ENCODE measurements at regions not wholly inside any gene's neighbourhood (a gene's known extent, or its start where the extent isn't known, plus 50 kb on each side); places are given as distances from the start of the nearest gene placed in this dataset.

DNA sequence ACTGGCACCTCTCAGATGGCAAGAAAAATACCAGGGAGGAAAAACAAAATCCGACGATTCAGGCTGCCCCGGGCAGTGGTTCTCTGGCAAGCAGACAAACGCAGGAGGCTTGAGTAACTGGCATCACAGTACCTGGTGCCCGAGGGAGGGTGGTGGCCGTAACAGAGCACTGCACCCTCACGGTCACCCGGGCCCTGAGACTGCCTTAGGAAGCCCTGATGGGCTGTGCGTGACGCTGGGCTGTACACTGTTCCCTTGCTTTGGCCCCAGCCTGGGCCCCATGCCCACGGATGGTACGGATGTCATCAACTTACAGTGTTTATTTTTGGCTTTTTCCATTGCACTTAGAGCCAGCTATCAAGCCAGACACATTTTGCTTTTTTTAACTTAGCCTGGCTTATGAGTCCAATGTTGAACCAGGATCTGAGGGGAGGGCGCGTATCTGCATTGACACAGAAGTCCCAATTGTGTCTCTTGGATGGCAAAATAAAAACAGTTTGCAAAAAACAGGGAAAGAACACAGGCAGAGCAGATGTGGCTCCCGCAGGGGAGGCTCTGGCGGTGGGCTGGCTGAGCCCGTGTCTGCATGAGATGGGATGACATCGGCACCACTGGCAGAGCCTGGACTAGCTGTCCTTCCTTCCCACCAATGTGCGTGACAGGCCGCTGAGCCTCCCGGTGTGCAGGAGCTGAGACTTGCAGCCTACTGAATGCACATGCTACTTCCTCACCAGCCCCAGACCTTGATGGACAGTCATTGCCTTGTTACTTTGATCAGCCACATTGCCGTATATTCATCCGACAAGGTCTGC is 287.7 kb downstream of the FOXL1 start:
- H3K4me3 ChIP-seq (ENCODE audit: low read depth, low read length), result no peak overlapping the region
- TF ChIP-seq, protein P1, sequence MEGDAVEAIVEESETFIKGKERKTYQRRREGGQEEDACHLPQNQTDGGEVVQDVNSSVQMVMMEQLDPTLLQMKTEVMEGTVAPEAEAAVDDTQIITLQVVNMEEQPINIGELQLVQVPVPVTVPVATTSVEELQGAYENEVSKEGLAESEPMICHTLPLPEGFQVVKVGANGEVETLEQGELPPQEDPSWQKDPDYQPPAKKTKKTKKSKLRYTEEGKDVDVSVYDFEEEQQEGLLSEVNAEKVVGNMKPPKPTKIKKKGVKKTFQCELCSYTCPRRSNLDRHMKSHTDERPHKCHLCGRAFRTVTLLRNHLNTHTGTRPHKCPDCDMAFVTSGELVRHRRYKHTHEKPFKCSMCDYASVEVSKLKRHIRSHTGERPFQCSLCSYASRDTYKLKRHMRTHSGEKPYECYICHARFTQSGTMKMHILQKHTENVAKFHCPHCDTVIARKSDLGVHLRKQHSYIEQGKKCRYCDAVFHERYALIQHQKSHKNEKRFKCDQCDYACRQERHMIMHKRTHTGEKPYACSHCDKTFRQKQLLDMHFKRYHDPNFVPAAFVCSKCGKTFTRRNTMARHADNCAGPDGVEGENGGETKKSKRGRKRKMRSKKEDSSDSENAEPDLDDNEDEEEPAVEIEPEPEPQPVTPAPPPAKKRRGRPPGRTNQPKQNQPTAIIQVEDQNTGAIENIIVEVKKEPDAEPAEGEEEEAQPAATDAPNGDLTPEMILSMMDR (IDR thresholded peaks at IDR 0.05; ENCODE audit: low read depth, low read length), result no peak

DNA sequence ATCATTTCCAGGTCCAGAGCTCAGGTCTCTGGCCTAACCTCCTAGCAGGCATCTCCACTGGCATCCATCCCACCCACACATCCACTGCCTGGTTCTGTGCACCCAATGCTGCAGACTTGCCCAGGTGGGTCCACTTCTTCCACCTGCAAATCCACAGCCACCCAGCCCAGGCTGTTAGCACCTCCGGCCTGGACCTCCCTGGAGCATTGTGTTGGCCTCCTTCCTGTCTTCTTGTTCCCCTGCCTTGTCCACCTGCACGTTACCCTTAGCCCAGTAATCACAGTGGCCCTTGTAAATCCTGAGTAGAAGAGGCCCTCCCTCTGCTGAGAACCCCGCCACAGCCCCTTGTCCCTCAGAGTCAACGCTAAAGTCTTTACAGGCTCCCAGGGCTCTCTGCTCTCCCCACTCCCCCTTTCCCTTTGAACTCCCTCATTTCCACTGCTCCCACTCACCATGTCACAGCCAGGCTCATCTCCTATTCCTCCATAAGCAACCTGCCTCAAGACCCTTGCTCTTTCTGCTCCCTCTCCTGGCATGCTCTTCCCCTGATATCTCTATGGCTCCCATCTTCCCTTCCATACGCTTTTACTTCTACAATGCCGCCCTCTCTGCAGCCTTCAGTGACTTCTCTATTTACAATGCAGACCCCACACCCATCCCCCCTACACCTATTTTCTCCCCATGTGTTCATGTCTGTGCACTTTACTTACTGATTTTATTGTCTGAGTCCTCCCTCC is 288.8 kb downstream of the FOXL1 start:
- TF ChIP-seq, protein P1 (IDR thresholded peaks at IDR 0.05; ENCODE audit: low read depth, low read length), result no peak

DNA sequence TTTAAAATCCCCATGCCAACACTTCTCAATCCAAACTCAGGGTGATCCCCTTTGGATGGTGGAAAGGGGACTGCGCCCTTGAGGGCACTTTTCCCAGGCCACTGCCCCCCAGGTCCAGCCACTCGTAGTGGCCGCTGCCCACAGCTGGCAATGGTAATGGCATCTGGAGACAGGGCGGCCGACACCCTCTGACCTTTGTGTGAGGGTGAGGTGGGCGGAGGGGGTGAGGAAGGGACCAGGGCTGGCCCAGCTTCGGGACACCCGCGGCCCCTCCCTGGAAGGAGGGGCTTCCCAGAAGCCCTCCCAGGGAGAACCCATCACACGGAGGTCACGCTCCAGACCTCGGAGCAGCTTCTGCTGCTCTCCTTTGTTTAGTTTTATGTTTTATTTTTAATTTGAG is 289.7 kb downstream of the FOXL1 start:
- no peak overlapping the region for H3K4me3 ChIP-seq (ENCODE audit: low read depth, low read length)
- TF ChIP-seq, protein P1 (IDR thresholded peaks at IDR 0.05; ENCODE audit: low read depth, low read length), result no peak

More for the DNA sequence above, 288.8 kb downstream of the FOXL1 start:
- H3K4me3 ChIP-seq (ENCODE audit: low read depth, low read length), result no peak overlapping the region

DNA sequence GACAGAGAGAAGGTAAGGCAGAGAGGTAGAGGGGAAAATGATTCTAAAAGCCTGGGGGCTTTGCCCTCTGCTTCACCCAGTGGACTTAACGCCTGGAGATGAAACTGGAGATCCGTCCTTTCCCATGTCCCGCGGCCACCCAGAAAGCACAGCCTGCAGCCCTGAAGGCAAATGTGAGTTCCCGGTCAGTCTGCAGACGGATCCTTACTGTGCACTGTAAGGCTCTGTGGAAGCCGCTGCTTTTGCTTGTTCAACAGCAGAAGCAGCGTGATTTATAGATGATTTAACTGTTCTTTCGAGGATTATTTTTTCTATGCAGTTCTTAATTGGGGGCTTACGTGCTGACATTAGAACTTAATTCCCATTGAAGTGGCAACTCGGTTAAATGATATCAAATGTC is 290.4 kb downstream of the FOXL1 start:
- TF ChIP-seq, protein P1 (IDR thresholded peaks at IDR 0.05; ENCODE audit: low read depth, low read length), result no peak
- H3K4me3 ChIP-seq (ENCODE audit: low read depth, low read length), result no peak overlapping the region

DNA sequence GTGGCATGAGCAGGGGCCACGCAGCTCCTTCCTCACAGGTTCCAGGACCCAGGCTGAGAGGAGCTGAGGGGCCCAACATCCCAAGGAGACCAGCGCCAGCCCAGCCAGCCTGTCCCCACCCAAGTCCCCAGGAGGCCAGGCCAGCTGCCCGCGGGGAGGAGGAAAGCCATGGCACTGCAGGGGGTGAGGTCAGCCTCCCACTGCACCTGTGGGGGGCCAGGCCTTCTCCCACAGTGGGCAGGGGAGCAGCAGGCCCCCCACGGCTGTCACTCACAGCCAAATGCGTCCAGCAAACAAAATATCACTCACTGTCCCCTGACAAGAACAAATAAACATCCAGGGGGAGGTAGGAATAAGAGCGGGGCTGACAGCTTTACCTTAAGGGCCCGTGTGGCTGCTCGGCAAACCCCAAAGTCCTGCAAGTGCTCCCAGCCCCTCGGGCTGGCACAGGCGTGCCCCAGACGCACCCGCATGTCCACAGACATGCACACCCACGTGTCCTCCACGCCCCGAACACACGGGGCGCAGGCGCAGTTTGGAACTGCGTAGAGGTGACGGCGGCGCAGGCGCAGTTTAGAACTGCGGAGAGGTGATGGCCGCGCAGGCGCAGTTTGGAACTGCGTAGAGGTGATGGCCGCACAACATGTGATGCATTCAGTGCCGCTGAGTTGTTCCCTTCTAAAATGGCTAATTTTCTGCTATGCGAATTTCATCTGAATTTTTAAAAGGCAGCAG is 291.1 kb downstream of the FOXL1 start:
- TF ChIP-seq, protein P1 (IDR thresholded peaks at IDR 0.05; ENCODE audit: low read depth, low read length), result no peak
- H3K4me3 ChIP-seq (ENCODE audit: low read depth, low read length), result no peak overlapping the region

DNA sequence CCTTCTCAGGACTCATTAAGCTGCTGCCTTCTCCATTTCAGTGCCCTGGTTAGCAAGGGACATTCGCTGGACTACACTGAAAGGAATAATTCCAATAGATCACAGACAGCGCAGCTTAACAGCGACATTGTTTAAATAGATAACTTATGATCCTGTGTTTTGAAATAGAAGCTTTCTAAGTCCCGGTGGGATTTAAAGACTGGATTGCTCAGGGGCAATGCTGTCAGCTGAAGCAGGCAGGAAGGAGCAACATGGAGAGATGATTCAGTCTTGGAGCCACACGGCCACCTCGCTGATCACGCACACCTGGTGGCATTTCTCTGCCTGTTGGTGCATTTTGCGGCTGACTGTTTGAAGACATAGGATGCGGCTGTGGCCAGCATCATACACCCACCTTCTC is 292.0 kb downstream of the FOXL1 start:
- TF ChIP-seq, protein P1 (IDR thresholded peaks at IDR 0.05; ENCODE audit: low read depth, low read length), result no peak
- no peak overlapping the region for H3K4me3 ChIP-seq (ENCODE audit: low read depth, low read length)
